ENCODE measurements at regions not wholly inside any gene's neighbourhood (a gene's known extent, or its start where the extent isn't known, plus 50 kb on each side); places are given as distances from the start of the nearest gene placed in this dataset.

GRCh38 chr11:69551963-69552362 lies 70.5 kb downstream of the LINC01488 start:
- no peak overlapping the region for H3K4me3 ChIP-seq
- H3K27me3 ChIP-seq (ENCODE audit: control insufficient read depth in 3 of 3, insufficient read depth in 3 of 3, low read length in 2 of 3): no peaks in the 10 kb centered on the region
- no peak overlapping the region for H3K27ac ChIP-seq (ENCODE audit: low read depth in 1 of 2, low read length in 1 of 2)
- H3K9ac ChIP-seq (ENCODE audit: insufficient read depth in 1 of 2, low read length in 2 of 2): no peak overlapping the region
- no peak for TF ChIP-seq CTCF (IDR thresholded peaks at IDR 0.05; ENCODE audit: control extremely low read depth, extremely low read depth)
- DNase-seq (no peak), ATAC-seq (ENCODE audit: insufficient read depth, low FRiP score) (no peak)
- H3K4me1 ChIP-seq (ENCODE audit: control insufficient read depth in 5 of 5, insufficient read depth in 5 of 5, low read length in 5 of 5): no peaks in the 10 kb centered on the region
- no peaks in the 10 kb centered on the region for H3K36me3 ChIP-seq (ENCODE audit: control insufficient read depth in 4 of 4, insufficient read depth in 4 of 4, low read length in 4 of 4)
- 87 to 88% methylated on average over 5 of the region's 5 CpGs for WGBS, 2 donors
- H3K9me3 ChIP-seq (ENCODE audit: control insufficient read depth in 4 of 4, insufficient read depth in 3 of 4, low read length in 3 of 4): peaks cover 0 to 7% (median under 1%) of the 10 kb centered on the region in 4 donors

GRCh38 chr11:69552951-69553350 lies 71.5 kb downstream of the LINC01488 start:
- ATAC-seq (ENCODE audit: insufficient read depth, low FRiP score) (no peak), DNase-seq (no peak)
- Histone ChIP-seq H3K9me3 (ENCODE audit: control insufficient read depth in 4 of 4, insufficient read depth in 3 of 4, low read length in 3 of 4) (peaks cover 0 to 7% (median under 1%) of the 10 kb centered on the region in 4 donors), H3K4me3 (no peak overlapping the region), H3K9ac (ENCODE audit: insufficient read depth in 1 of 2, low read length in 2 of 2) (no peak overlapping the region), H3K27ac (ENCODE audit: low read depth in 1 of 2, low read length in 1 of 2) (no peak overlapping the region), H3K36me3 (ENCODE audit: control insufficient read depth in 4 of 4, insufficient read depth in 4 of 4, low read length in 4 of 4) (no peaks in the 10 kb centered on the region), H3K27me3 (ENCODE audit: control insufficient read depth in 3 of 3, insufficient read depth in 3 of 3, low read length in 2 of 3) (no peaks in the 10 kb centered on the region), H3K4me1 (ENCODE audit: control insufficient read depth in 5 of 5, insufficient read depth in 5 of 5, low read length in 5 of 5) (no peaks in the 10 kb centered on the region)
- no peak for TF ChIP-seq CTCF (IDR thresholded peaks at IDR 0.05; ENCODE audit: control extremely low read depth, extremely low read depth)
- WGBS, 2 donors: 88 to 91% methylated on average over 7 of the region's 7 CpGs

- ATAC-seq (ENCODE audit: insufficient read depth, low FRiP score) (no peak), DNase-seq (no peak)
- Histone ChIP-seq H3K36me3 (ENCODE audit: control insufficient read depth in 4 of 4, insufficient read depth in 4 of 4, low read length in 4 of 4) (no peaks in the 10 kb centered on the region), H3K9me3 (ENCODE audit: control insufficient read depth in 4 of 4, insufficient read depth in 3 of 4, low read length in 3 of 4) (peaks cover 0 to 7% (median under 1%) of the 10 kb centered on the region in 4 donors), H3K27me3 (ENCODE audit: control insufficient read depth in 3 of 3, insufficient read depth in 3 of 3, low read length in 2 of 3) (no peaks in the 10 kb centered on the region), H3K4me1 (ENCODE audit: control insufficient read depth in 5 of 5, insufficient read depth in 5 of 5, low read length in 5 of 5) (no peaks in the 10 kb centered on the region), H3K4me3 (no peak overlapping the region), H3K9ac (ENCODE audit: insufficient read depth in 1 of 2, low read length in 2 of 2) (no peak overlapping the region), H3K27ac (ENCODE audit: low read depth in 1 of 2, low read length in 1 of 2) (no peak overlapping the region)
- 97 to 98% methylated on average over 14 of the region's 14 CpGs for WGBS, 2 donors
- no peak for TF ChIP-seq CTCF (IDR thresholded peaks at IDR 0.05; ENCODE audit: control extremely low read depth, extremely low read depth)
These were observed 72.2 kb downstream of the LINC01488 start for GRCh38 chr11:69553416-69554357.
